ENCODE measurements at regions not wholly inside any gene's neighbourhood (a gene's known extent, or its start where the extent isn't known, plus 50 kb on each side); places are given as distances from the start of the nearest gene placed in this dataset.

DNA sequence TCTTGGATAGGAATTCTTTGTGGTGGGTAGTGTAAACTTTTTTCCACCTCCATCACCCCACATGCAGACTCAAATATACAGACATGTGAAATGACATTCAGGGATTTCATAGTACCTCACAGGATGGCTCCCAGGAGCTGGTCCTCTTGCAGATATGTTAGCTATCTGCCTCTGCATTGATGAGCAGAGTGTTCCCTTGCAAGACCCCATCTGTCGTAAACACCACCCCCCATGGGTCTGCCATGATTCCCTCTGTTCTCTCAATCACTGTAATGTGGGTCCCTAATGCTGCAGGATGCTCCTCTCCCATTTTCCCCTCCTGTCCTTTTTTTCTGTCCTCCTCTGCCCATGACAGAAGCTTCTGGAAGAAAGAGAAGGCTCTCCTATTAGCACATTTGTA lies 391.2 kb upstream of the PODXL start:
- H3K4me3 ChIP-seq (ENCODE audit: low read depth in 2 of 2, low read length in 1 of 2): no peak overlapping the region
- H2AFZ ChIP-seq (ENCODE audit: low read depth): no peak overlapping the region
- H3F3A ChIP-seq (replicated peaks; ENCODE audit: insufficient read depth): peaks cover 30% of the 10 kb centered on the region
- no peak for DNase-seq
- TF ChIP-seq YY1 (IDR thresholded peaks at IDR 0.05; ENCODE audit: low read depth) (no peak), EZH2phosphoT487 (IDR thresholded peaks at IDR 0.05; ENCODE audit: borderline replicate concordance, low read depth) (no peak), TCF12 (IDR thresholded peaks at IDR 0.05) (no peak), SIN3A (IDR thresholded peaks at IDR 0.05; ENCODE audit: borderline replicate concordance, low read depth, low read length) (no peak), MXI1 (IDR thresholded peaks at IDR 0.05; ENCODE audit: low read depth, low read length) (no peak), TEAD4 (IDR thresholded peaks at IDR 0.05; ENCODE audit: borderline replicate concordance, insufficient read depth) (no peak), NRF1 (IDR thresholded peaks at IDR 0.05; ENCODE audit: low read depth, low read length) (no peak), GATA2 (CRISPR knock-in tag; IDR thresholded peaks at IDR 0.05) (no peak), RFX5 (IDR thresholded peaks at IDR 0.05; ENCODE audit: low read length) (no peak)
- TF ChIP-seq, protein P1, sequence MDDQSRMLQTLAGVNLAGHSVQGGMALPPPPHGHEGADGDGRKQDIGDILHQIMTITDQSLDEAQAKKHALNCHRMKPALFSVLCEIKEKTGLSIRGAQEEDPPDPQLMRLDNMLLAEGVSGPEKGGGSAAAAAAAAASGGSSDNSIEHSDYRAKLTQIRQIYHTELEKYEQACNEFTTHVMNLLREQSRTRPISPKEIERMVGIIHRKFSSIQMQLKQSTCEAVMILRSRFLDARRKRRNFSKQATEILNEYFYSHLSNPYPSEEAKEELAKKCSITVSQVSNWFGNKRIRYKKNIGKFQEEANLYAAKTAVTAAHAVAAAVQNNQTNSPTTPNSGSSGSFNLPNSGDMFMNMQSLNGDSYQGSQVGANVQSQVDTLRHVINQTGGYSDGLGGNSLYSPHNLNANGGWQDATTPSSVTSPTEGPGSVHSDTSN (IDR thresholded peaks at IDR 0.05): no peak
- TF ChIP-seq, protein P2, sequence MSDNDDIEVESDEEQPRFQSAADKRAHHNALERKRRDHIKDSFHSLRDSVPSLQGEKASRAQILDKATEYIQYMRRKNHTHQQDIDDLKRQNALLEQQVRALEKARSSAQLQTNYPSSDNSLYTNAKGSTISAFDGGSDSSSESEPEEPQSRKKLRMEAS (IDR thresholded peaks at IDR 0.05; ENCODE audit: low read depth): no peak
- TF ChIP-seq, protein P3, sequence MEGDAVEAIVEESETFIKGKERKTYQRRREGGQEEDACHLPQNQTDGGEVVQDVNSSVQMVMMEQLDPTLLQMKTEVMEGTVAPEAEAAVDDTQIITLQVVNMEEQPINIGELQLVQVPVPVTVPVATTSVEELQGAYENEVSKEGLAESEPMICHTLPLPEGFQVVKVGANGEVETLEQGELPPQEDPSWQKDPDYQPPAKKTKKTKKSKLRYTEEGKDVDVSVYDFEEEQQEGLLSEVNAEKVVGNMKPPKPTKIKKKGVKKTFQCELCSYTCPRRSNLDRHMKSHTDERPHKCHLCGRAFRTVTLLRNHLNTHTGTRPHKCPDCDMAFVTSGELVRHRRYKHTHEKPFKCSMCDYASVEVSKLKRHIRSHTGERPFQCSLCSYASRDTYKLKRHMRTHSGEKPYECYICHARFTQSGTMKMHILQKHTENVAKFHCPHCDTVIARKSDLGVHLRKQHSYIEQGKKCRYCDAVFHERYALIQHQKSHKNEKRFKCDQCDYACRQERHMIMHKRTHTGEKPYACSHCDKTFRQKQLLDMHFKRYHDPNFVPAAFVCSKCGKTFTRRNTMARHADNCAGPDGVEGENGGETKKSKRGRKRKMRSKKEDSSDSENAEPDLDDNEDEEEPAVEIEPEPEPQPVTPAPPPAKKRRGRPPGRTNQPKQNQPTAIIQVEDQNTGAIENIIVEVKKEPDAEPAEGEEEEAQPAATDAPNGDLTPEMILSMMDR (IDR thresholded peaks at IDR 0.05): no peak
- TF ChIP-seq, protein P4, sequence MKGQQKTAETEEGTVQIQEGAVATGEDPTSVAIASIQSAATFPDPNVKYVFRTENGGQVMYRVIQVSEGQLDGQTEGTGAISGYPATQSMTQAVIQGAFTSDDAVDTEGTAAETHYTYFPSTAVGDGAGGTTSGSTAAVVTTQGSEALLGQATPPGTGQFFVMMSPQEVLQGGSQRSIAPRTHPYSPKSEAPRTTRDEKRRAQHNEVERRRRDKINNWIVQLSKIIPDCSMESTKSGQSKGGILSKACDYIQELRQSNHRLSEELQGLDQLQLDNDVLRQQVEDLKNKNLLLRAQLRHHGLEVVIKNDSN (IDR thresholded peaks at IDR 0.05; ENCODE audit: borderline replicate concordance, low read depth): no peak
- TF ChIP-seq, protein P5, sequence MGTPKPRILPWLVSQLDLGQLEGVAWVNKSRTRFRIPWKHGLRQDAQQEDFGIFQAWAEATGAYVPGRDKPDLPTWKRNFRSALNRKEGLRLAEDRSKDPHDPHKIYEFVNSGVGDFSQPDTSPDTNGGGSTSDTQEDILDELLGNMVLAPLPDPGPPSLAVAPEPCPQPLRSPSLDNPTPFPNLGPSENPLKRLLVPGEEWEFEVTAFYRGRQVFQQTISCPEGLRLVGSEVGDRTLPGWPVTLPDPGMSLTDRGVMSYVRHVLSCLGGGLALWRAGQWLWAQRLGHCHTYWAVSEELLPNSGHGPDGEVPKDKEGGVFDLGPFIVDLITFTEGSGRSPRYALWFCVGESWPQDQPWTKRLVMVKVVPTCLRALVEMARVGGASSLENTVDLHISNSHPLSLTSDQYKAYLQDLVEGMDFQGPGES (IDR thresholded peaks at IDR 0.05; ENCODE audit: low read depth, low read length): no peak
- TF ChIP-seq, protein P6, sequence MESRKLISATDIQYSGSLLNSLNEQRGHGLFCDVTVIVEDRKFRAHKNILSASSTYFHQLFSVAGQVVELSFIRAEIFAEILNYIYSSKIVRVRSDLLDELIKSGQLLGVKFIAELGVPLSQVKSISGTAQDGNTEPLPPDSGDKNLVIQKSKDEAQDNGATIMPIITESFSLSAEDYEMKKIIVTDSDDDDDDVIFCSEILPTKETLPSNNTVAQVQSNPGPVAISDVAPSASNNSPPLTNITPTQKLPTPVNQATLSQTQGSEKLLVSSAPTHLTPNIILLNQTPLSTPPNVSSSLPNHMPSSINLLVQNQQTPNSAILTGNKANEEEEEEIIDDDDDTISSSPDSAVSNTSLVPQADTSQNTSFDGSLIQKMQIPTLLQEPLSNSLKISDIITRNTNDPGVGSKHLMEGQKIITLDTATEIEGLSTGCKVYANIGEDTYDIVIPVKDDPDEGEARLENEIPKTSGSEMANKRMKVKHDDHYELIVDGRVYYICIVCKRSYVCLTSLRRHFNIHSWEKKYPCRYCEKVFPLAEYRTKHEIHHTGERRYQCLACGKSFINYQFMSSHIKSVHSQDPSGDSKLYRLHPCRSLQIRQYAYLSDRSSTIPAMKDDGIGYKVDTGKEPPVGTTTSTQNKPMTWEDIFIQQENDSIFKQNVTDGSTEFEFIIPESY (IDR thresholded peaks at IDR 0.05; ENCODE audit: borderline replicate concordance, low read depth): no peak
- H3K9ac ChIP-seq: no peak overlapping the region
- WGBS (ENCODE audit: low lambda C conversion rate): 89% methylated on average over 1 of the region's 1 CpG
- H3K4me1 ChIP-seq (ENCODE audit: control insufficient read depth in 1 of 2, insufficient read depth in 2 of 2, low read depth in 1 of 2, low read length in 1 of 2): peaks cover 13 to 34% of the 10 kb centered on the region in 2 experiments; a peak in 3 of 4 replicates
- peak overlapping the region in 1 of 2 experiments; percentile 69; a peak in 1 of 4 replicates for H3K27ac ChIP-seq (ENCODE audit: low read depth in 2 of 2, low read length in 1 of 2)
- H3K9me3 ChIP-seq: no peaks in the 10 kb centered on the region
- H3K9me2 ChIP-seq: no peaks in the 10 kb centered on the region
- peaks cover 0 to 31% of the 10 kb centered on the region in 2 experiments for H3K36me3 ChIP-seq (replicated peaks in 1 of 2; ENCODE audit: control insufficient read depth in 1 of 2, insufficient read depth in 2 of 2, low read length in 1 of 2)
- no peaks in the 10 kb centered on the region for H3K27me3 ChIP-seq (ENCODE audit: insufficient read depth)
- H3K4me2 ChIP-seq: 0 out of 2 replicates have a peak overlapping the region, but pooled peaks have one; percentile 5
- ChIA-PET POLR2A (no interaction called here), CTCF (interaction anchor here (0.6 to 9.2 kb wide), 9 partner anchors 41 to 830 kb away, joined by 3 to 136 read pairs (median 6); partner anchors contain the start of gene PLXNA4)
- H4K20me1 ChIP-seq (ENCODE audit: insufficient read depth): no peaks in the 10 kb centered on the region
- no peaks in the 10 kb centered on the region for H3K79me2 ChIP-seq (ENCODE audit: insufficient read depth)

Measured in SK-N-SH (cell line).